SK-N-SH treated with all-trans-retinoic acid at 6 μM for 48 hours (cell line): ENCODE measurements at regions not wholly inside any gene's neighbourhood (a gene's known extent, or its start where the extent isn't known, plus 50 kb on each side); places are given as distances from the start of the nearest gene placed in this dataset.

ENCODE experiments used
- BACH2 ChIP-seq: fragments of 250-450 bp; sonication (Bioruptor Pico); IDR thresholded peaks from 2 replicates; pipeline ENCODE4 v1.9.0; 2021; ENCODE audit warnings: mild to moderate bottlenecking, borderline replicate concordance
- OSR1 ChIP-seq: fragments of 250-450 bp; sonication (Bioruptor Pico); IDR thresholded peaks from 2 replicates; pipeline ENCODE4 v1.8.0; 2022; ENCODE audit warnings: moderate library complexity, mild to moderate bottlenecking, inconsistent platforms
- ZC3H10 ChIP-seq: fragments of 250-450 bp; sonication (Bioruptor Pico); IDR thresholded peaks from 2 replicates; pipeline ENCODE4 v1.5.1; 2021; ENCODE audit warnings: mild to moderate bottlenecking, moderate library complexity
- ZFP30 ChIP-seq: fragments of 450-650 bp; formaldehyde crosslinking; IDR thresholded peaks from 2 replicates; pipeline ENCODE4 v1.5.0; 2022; ENCODE audit warnings: mild to moderate bottlenecking, moderate library complexity
- ZNF70 ChIP-seq: fragments of 450-650 bp; formaldehyde crosslinking; IDR thresholded peaks from 2 replicates; pipeline ENCODE4 v1.5.0; 2020; ENCODE audit warnings: mild to moderate bottlenecking, moderate library complexity
- ZNF8 ChIP-seq: fragments of 450-650 bp; formaldehyde crosslinking; IDR thresholded peaks from 2 replicates; pipeline ENCODE4 v1.5.0; 2020; ENCODE audit warnings: mild to moderate bottlenecking, moderate library complexity
- TF ChIP-seq, protein P1 (sequence below): fragments of 250-450 bp; sonication (Bioruptor Pico); IDR thresholded peaks from 2 replicates; pipeline ENCODE4 v1.5.1; 2021; ENCODE audit warnings: mild to moderate bottlenecking, moderate library complexity

DNA sequence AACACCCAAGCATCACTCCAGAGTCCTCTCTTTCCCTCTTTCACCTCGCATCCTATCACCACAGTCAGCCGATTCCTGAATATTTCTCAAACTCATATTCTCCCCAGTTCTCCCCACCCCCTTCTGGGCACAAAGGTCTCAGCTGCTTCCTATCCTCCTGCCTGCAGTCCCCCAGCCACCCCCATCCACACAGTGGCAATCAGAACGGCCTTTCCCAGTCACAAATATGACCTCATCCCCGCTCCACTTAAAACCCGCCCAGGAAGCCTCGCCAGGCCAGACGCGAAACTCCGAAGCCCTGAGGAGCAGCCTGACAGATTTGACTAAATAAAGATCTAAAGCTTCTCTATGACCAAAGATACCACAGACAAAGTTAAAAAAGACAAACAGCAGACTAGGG, 49.9 kb upstream of the LINGO1 start:
- TF ChIP-seq BACH2 (no peak), ZC3H10 (CRISPR knock-in tag) (no peak), ZNF8 (no peak), ZNF70 (CRISPR knock-in tag) (no peak), OSR1 (no peak), ZFP30 (no peak)
- TF ChIP-seq, protein P1, sequence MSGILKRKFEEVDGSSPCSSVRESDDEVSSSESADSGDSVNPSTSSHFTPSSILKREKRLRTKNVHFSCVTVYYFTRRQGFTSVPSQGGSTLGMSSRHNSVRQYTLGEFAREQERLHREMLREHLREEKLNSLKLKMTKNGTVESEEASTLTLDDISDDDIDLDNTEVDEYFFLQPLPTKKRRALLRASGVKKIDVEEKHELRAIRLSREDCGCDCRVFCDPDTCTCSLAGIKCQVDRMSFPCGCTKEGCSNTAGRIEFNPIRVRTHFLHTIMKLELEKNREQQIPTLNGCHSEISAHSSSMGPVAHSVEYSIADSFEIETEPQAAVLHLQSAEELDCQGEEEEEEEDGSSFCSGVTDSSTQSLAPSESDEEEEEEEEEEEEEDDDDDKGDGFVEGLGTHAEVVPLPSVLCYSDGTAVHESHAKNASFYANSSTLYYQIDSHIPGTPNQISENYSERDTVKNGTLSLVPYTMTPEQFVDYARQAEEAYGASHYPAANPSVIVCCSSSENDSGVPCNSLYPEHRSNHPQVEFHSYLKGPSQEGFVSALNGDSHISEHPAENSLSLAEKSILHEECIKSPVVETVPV (CRISPR knock-in tag), result no peak
